ENCODE measurements at regions not wholly inside any gene's neighbourhood (a gene's known extent, or its start where the extent isn't known, plus 50 kb on each side); places are given as distances from the start of the nearest gene placed in this dataset.

- TF ChIP-seq, protein P1, sequence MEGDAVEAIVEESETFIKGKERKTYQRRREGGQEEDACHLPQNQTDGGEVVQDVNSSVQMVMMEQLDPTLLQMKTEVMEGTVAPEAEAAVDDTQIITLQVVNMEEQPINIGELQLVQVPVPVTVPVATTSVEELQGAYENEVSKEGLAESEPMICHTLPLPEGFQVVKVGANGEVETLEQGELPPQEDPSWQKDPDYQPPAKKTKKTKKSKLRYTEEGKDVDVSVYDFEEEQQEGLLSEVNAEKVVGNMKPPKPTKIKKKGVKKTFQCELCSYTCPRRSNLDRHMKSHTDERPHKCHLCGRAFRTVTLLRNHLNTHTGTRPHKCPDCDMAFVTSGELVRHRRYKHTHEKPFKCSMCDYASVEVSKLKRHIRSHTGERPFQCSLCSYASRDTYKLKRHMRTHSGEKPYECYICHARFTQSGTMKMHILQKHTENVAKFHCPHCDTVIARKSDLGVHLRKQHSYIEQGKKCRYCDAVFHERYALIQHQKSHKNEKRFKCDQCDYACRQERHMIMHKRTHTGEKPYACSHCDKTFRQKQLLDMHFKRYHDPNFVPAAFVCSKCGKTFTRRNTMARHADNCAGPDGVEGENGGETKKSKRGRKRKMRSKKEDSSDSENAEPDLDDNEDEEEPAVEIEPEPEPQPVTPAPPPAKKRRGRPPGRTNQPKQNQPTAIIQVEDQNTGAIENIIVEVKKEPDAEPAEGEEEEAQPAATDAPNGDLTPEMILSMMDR (IDR thresholded peaks at IDR 0.05; ENCODE audit: unreplicated experiment in 3 of 3): no peak
- no peak overlapping the region for H3K27ac Mint-ChIP-seq
- H3K4me3 Mint-ChIP-seq: no peak overlapping the region
- no peaks in the 10 kb centered on the region for H3K27me3 Mint-ChIP-seq (ENCODE audit: low read depth)
- H3K4me1 Mint-ChIP-seq: no peaks in the 10 kb centered on the region
- H3K36me3 Mint-ChIP-seq (ENCODE audit: low read depth): no peaks in the 10 kb centered on the region
- no peaks in the 10 kb centered on the region for H3K9me3 Mint-ChIP-seq
Measured at GRCh38 chr5:32991421-32991815, 280.3 kb downstream of the NPR3 start.

GRCh38 chr5:32996336-32996735, 285.2 kb downstream of the NPR3 start:
- H3K36me3 Mint-ChIP-seq (ENCODE audit: low read depth): no peaks in the 10 kb centered on the region
- H3K27me3 Mint-ChIP-seq (ENCODE audit: low read depth): no peaks in the 10 kb centered on the region
- H3K9me3 Mint-ChIP-seq: peaks cover 22% of the 10 kb centered on the region
- TF ChIP-seq, protein P1 (IDR thresholded peaks at IDR 0.05; ENCODE audit: unreplicated experiment in 3 of 3): no peak
- no peak overlapping the region for H3K27ac Mint-ChIP-seq
- no peaks in the 10 kb centered on the region for H3K4me1 Mint-ChIP-seq
- no peak overlapping the region for H3K4me3 Mint-ChIP-seq

GRCh38 chr5:33008751-33009418, 297.8 kb downstream of the NPR3 start:
- peaks cover 10% of the 10 kb centered on the region for H3K9me3 Mint-ChIP-seq
- H3K27me3 Mint-ChIP-seq (ENCODE audit: low read depth): no peaks in the 10 kb centered on the region
- H3K4me3 Mint-ChIP-seq: no peak overlapping the region
- H3K36me3 Mint-ChIP-seq (ENCODE audit: low read depth): no peaks in the 10 kb centered on the region
- no peak overlapping the region for H3K27ac Mint-ChIP-seq
- no peaks in the 10 kb centered on the region for H3K4me1 Mint-ChIP-seq
- TF ChIP-seq, protein P1 (IDR thresholded peaks at IDR 0.05; ENCODE audit: unreplicated experiment in 3 of 3): no peak

- Mint-ChIP-seq H3K36me3 (ENCODE audit: low read depth) (no peaks in the 10 kb centered on the region), H3K27me3 (ENCODE audit: low read depth) (no peaks in the 10 kb centered on the region), H3K9me3 (peaks cover 16% of the 10 kb centered on the region), H3K27ac (peak overlapping the region in 2 of 3 experiments; percentile 58 to 65), H3K4me1 (no peaks in the 10 kb centered on the region), H3K4me3 (no peak overlapping the region)
- TF ChIP-seq, protein P1 (IDR thresholded peaks at IDR 0.05; ENCODE audit: unreplicated experiment in 3 of 3): no peak
Measured at GRCh38 chr5:33010846-33011245, 299.7 kb downstream of the NPR3 start.

DNA sequence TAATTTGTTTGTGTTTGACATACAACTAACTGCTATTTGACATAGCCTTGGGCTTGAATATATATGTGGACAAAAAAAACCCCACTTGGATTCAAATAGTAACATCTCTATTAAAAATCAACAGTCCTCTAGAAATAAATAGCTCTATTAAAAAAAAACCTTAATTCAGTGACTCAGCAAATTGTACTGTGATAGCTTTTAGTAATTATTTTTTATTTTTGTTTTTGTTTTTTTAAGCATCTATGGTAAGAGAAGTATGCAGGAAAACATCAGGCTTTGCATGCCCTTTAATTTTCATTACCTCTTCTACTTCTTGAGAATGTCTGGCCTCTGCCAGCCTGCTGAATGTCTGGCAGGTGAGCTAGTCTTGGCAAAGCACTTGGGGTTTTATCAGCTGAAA, 300.7 kb downstream of the NPR3 start:
- no peak overlapping the region for H3K4me3 Mint-ChIP-seq
- no peaks in the 10 kb centered on the region for H3K27me3 Mint-ChIP-seq (ENCODE audit: low read depth)
- H3K4me1 Mint-ChIP-seq: no peaks in the 10 kb centered on the region
- H3K27ac Mint-ChIP-seq: no peak overlapping the region
- peaks cover 18% of the 10 kb centered on the region for H3K9me3 Mint-ChIP-seq
- TF ChIP-seq, protein P1 (IDR thresholded peaks at IDR 0.05; ENCODE audit: unreplicated experiment in 3 of 3): no peak
- no peaks in the 10 kb centered on the region for H3K36me3 Mint-ChIP-seq (ENCODE audit: low read depth)

DNA sequence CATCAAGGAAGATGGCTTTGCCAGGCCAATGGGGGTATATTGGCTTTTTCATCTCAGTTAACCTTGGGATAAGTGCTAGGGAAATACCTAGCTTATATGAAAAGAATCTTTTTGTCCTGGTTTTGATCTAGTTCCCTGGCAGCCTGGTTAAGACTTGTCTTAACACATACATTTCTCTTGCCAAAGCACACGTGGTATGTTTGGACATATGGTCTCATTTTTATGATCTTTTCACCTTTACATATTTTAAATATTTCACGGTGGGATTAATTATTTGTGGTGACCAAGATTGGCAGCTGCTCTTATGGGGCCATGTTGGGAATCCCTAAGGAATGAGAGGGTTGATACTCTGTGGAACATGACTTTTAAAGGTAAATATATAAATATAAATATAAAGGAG, 312.5 kb downstream of the NPR3 start:
- Mint-ChIP-seq H3K9me3 (peaks cover 2% of the 10 kb centered on the region), H3K27ac (no peak overlapping the region), H3K4me3 (no peak overlapping the region), H3K27me3 (ENCODE audit: low read depth) (no peaks in the 10 kb centered on the region), H3K36me3 (ENCODE audit: low read depth) (no peaks in the 10 kb centered on the region), H3K4me1 (no peaks in the 10 kb centered on the region)
- TF ChIP-seq, protein P1 (IDR thresholded peaks at IDR 0.05; ENCODE audit: unreplicated experiment in 3 of 3): no peak

All from nephron (organoid).